HCT116 (cell line): ENCODE measurements at regions not wholly inside any gene's neighbourhood (a gene's known extent, or its start where the extent isn't known, plus 50 kb on each side); places are given as distances from the start of the nearest gene placed in this dataset.
A peak's percentile ranks its signal among the peaks of the same experiment; 100 is the strongest.

Source experiments
- ATAC-seq: fragments of 200-7000 bp; cut with Tn5 transposase; 2 replicates; pipeline ENCODE4 v1.9.1; 2020; ENCODE audit warnings: mild to moderate bottlenecking, moderate library complexity
- BruUV-seq: library from RNA; stranded (reverse); fragments of 400-500 nt; replicated peaks from 2 replicates; lab custom pipeline; 2021; lab: Mats Ljungman, UMichigan
- CTCF ChIA-PET: fragments of 300-600 bp; sonication (Branson Sonifier 250); formaldehyde crosslinking; loops from one replicate; lab custom pipeline; 2021; ENCODE audit warnings: antibody characterized with exemption; lab: Charles Lee
- POLR2A ChIA-PET: fragments of 300-600, 350-600 bp; sonication (Branson Sonifier 250); formaldehyde crosslinking; loops from one replicate; lab custom pipeline; 2021; ENCODE audit warnings: antibody characterized with exemption; lab: Charles Lee
- RAD21 ChIA-PET, 2 experiments: fragments of 300-600 bp; sonication (Branson Sonifier 250); formaldehyde crosslinking; loops; one replicate each; lab custom pipeline; 2023; ENCODE audit warnings: low total read pairs in 2 of 2; ENCODE audit not compliant: uncharacterized antibody in 2 of 2, unreplicated experiment in 2 of 2, low non-redundant PET in 1 of 2; lab: Charles Lee
- DNase-seq: peaks from one replicate; pipeline ENCODE4 v3.0.0-alpha.2; 2010; ENCODE audit warnings: low read depth, low spot score
- H2AFZ ChIP-seq: fragments of 200-600 bp; shearing (Covaris generic), sonication (generic); 2 replicates; pipeline ENCODE4 v1.6.1; 2017; ENCODE audit warnings: low read depth, mixed run types, mixed read lengths, antibody characterized with exemption, low read length; ENCODE audit not compliant: poor library complexity, severe bottlenecking
- H3K27ac ChIP-seq: 2 replicates; pipeline ENCODE4 v1.5.1; 2012; ENCODE audit warnings: low read depth, low read length
- H3K27me3 ChIP-seq: fragments of 200-600 bp; sonication (generic); 2 replicates; pipeline ENCODE4 v1.6.1; 2016; ENCODE audit warnings: mixed run types, low read length, mixed read lengths; ENCODE audit not compliant: insufficient read depth
- H3K36me3 ChIP-seq, 2 experiments: fragments of 200-500 bp in 1 of 2; fragments of 200-600 bp in 1 of 2; sonication (Bioruptor generic) in 1 of 2; sonication (generic) in 1 of 2; 2 replicates each; pipeline versions ENCODE4 v1.5.1 to v1.6.1; 2014 to 2016; ENCODE audit warnings: low read length in 2 of 2, inconsistent platforms in 1 of 2, mixed read lengths in 1 of 2, mixed run types in 1 of 2; ENCODE audit not compliant: insufficient read depth in 2 of 2, control insufficient read depth in 1 of 2
- H3K4me1 ChIP-seq, 2 experiments: fragments of 200-600 bp in 1 of 2; sonication (generic) in 1 of 2; 2 replicates each; pipeline versions ENCODE4 v1.5.1 to v1.6.1; 2012 to 2017; ENCODE audit warnings: low read length in 2 of 2, inconsistent platforms in 1 of 2, mild to moderate bottlenecking in 1 of 2, mixed read lengths in 1 of 2, mixed run types in 1 of 2, moderate library complexity in 1 of 2; ENCODE audit not compliant: insufficient read depth in 2 of 2, control insufficient read depth in 1 of 2
- H3K4me2 ChIP-seq: fragments of 200-600 bp; sonication (generic); 2 replicates; pipeline ENCODE4 v1.6.1; 2017; ENCODE audit warnings: mixed run types, low read length, mixed read lengths
- H3K4me3 ChIP-seq, 2 experiments: fragments of 200-600 bp in 1 of 2; sonication (generic) in 1 of 2; replicated peaks in 1 of 2; 2 replicates each; pipeline ENCODE4 v1.5.1; 2011 to 2016; ENCODE audit warnings: low read length in 2 of 2, control low read depth in 1 of 2, low read depth in 1 of 2, mild to moderate bottlenecking in 1 of 2, mixed read lengths in 1 of 2, mixed run types in 1 of 2
- H3K79me2 ChIP-seq: fragments of 200-600 bp; sonication (generic); 2 replicates; pipeline ENCODE4 v1.6.1; 2017; ENCODE audit warnings: mild to moderate bottlenecking, mixed run types, low read length, moderate library complexity, mixed read lengths; ENCODE audit not compliant: insufficient read depth
- H3K9ac ChIP-seq: fragments of 200-600 bp; sonication (generic); 2 replicates; pipeline ENCODE4 v1.6.1; 2016; ENCODE audit warnings: low read length, mixed read lengths
- H3K9me2 ChIP-seq: fragments of 200-600 bp; sonication (generic), shearing (Covaris generic); 2 replicates; pipeline ENCODE4 v1.6.1; 2017; ENCODE audit warnings: mixed run types, mild to moderate bottlenecking, moderate library complexity; ENCODE audit not compliant: insufficient read depth
- H3K9me3 ChIP-seq, 2 experiments: fragments of 200-500 bp in 1 of 2; fragments of 200-600 bp in 1 of 2; sonication (Bioruptor generic) in 1 of 2; sonication (generic) in 1 of 2; 2 replicates each; pipeline ENCODE4 v1.6.1; 2014 to 2017; ENCODE audit warnings: low read length in 2 of 2, mixed read lengths in 2 of 2, inconsistent platforms in 1 of 2, low read depth in 1 of 2, mild to moderate bottlenecking in 1 of 2, mixed run types in 1 of 2, moderate library complexity in 1 of 2; ENCODE audit not compliant: control insufficient read depth in 1 of 2, insufficient read depth in 1 of 2
- H4K20me1 ChIP-seq: fragments of 200-600 bp; sonication (generic), shearing (Covaris generic); 2 replicates; pipeline ENCODE4 v1.6.1; 2017; ENCODE audit warnings: mixed run types, mild to moderate bottlenecking, moderate library complexity; ENCODE audit not compliant: insufficient read depth
- ATF3 ChIP-seq: IDR thresholded peaks from 2 replicates; pipeline ENCODE4 v1.6.1; 2012
- CBX3 ChIP-seq: IDR thresholded peaks from 2 replicates; pipeline ENCODE4 v1.6.1; 2012; ENCODE audit warnings: low read depth
- CEBPB ChIP-seq: IDR thresholded peaks from 2 replicates; pipeline ENCODE4 v1.6.1; 2012; ENCODE audit warnings: low read depth
- CTCF ChIP-seq, 3 experiments: fragments of 200-600 bp in 1 of 3; sonication (generic) in 1 of 3; IDR thresholded peaks in 2 of 3; conservative IDR thresholded peaks in 1 of 3; 2 replicates each; pipeline ENCODE4 v1.5.1; 2012 to 2017; ENCODE audit warnings: low read depth in 2 of 3, low read length in 2 of 3, antibody characterized with exemption in 1 of 3, borderline replicate concordance in 1 of 3, control low read depth in 1 of 3, mild to moderate bottlenecking in 1 of 3, mixed read lengths in 1 of 3, mixed run types in 1 of 3, moderate library complexity in 1 of 3; ENCODE audit not compliant: insufficient read depth in 1 of 3
- EGR1 ChIP-seq: IDR thresholded peaks from 2 replicates; pipeline ENCODE4 v1.6.1; 2012; ENCODE audit warnings: low read depth
- ELF1 ChIP-seq: IDR thresholded peaks from 2 replicates; pipeline ENCODE4 v1.6.1; 2012; ENCODE audit warnings: low read depth, borderline replicate concordance
- FOSL1 ChIP-seq: IDR thresholded peaks from 2 replicates; pipeline ENCODE4 v1.6.1; 2012; ENCODE audit warnings: low read depth
- JUND ChIP-seq: IDR thresholded peaks from 2 replicates; pipeline ENCODE4 v1.6.1; 2012
- POLR2A ChIP-seq: IDR thresholded peaks from 2 replicates; pipeline ENCODE4 v1.7.0; 2011; ENCODE audit warnings: borderline replicate concordance; ENCODE audit not compliant: insufficient read depth, insufficient read length; ENCODE audit errors: extremely low read depth
- POLR2AphosphoS5 ChIP-seq: IDR thresholded peaks from 2 replicates; pipeline ENCODE4 v1.6.1; 2011; ENCODE audit warnings: mild to moderate bottlenecking, low read depth, low read length, moderate library complexity
- REST ChIP-seq: IDR thresholded peaks from 2 replicates; pipeline ENCODE4 v1.6.1; 2012; ENCODE audit warnings: low read depth
- SIN3A ChIP-seq: IDR thresholded peaks from 2 replicates; pipeline ENCODE4 v1.6.1; 2012; ENCODE audit warnings: low read depth
- SP1 ChIP-seq: IDR thresholded peaks from 2 replicates; pipeline ENCODE4 v1.6.1; 2012; ENCODE audit warnings: low read depth
- SRF ChIP-seq: IDR thresholded peaks from 2 replicates; pipeline ENCODE4 v1.6.1; 2012; ENCODE audit warnings: low read depth
- YY1 ChIP-seq: IDR thresholded peaks from 2 replicates; pipeline ENCODE4 v1.6.1; 2011; ENCODE audit warnings: low read length, low read depth, moderate library complexity, mild to moderate bottlenecking; ENCODE audit not compliant: insufficient replicate concordance; ENCODE audit errors: extremely low read depth
- ZFX ChIP-seq: fragments of 450-650 bp; IDR thresholded peaks from 2 replicates; pipeline ENCODE4 v1.6.1; 2017
- intact Hi-C: fragments of 100-400 bp; cut with micrococcal nuclease; formaldehyde crosslinking; loops from 2 replicates; pipeline ENCODE4 v1.10.0; 2022

GRCh38 chr6:140107216-140107615, 732.8 kb upstream of the CITED2 start:
- no peaks in the 10 kb centered on the region for H3K36me3 ChIP-seq
- ChIA-PET CTCF (no interaction called here), POLR2A (no interaction called here), RAD21 (no interaction called here)
- peak overlapping the region; percentile 98 for H2AFZ ChIP-seq
- H3K79me2 ChIP-seq: no peaks in the 10 kb centered on the region
- H3K4me3 ChIP-seq: no peak overlapping the region
- no peak overlapping the region for H3K9ac ChIP-seq
- no peaks in the 10 kb centered on the region for H3K9me3 ChIP-seq
- DNase-seq (no peak), ATAC-seq (no peak)
- no peaks in the 10 kb centered on the region for H3K27me3 ChIP-seq
- no TSS peak for BruUV-seq
- no peak overlapping the region for H3K27ac ChIP-seq
- no peak overlapping the region for H3K4me2 ChIP-seq
- peaks cover 2% of the 10 kb centered on the region; the same call in 1 of the 2 replicates for H3K9me2 ChIP-seq
- peaks cover 0 to 7% of the 10 kb centered on the region in 2 experiments; a peak in 2 of 4 replicates for H3K4me1 ChIP-seq
- intact Hi-C loops: loop anchor here (10.0 kb wide), 1 partner anchor 732 kb away; the partner anchor contains the start of gene CITED2
- H4K20me1 ChIP-seq: no peaks in the 10 kb centered on the region
- no peak for TF ChIP-seq SIN3A
- TF ChIP-seq ATF3: no peak
- TF ChIP-seq JUND: no peak
- no peak for TF ChIP-seq SP1
- TF ChIP-seq SRF: no peak
- no peak for TF ChIP-seq YY1
- no peak for TF ChIP-seq CBX3
- TF ChIP-seq CEBPB: no peak
- TF ChIP-seq ELF1: no peak
- no peak for TF ChIP-seq POLR2AphosphoS5
- TF ChIP-seq ZFX: no peak
- no peak for TF ChIP-seq EGR1

- POLR2A ChIA-PET: no interaction called here
- peak; percentile 86 for ATAC-seq
- no peak overlapping the region for H3K9ac ChIP-seq
- no peak overlapping the region for H3K4me3 ChIP-seq
- DNase-seq: peak; percentile 37
- H3K36me3 ChIP-seq: no peaks in the 10 kb centered on the region
- H3K79me2 ChIP-seq: no peaks in the 10 kb centered on the region
- H4K20me1 ChIP-seq: no peaks in the 10 kb centered on the region
- H2AFZ ChIP-seq: peak overlapping the region; percentile 98
- no peaks in the 10 kb centered on the region for H3K9me3 ChIP-seq
- CTCF ChIA-PET: no interaction called here
- TF ChIP-seq REST (no peak), YY1 (peak; percentile 81), POLR2A (no peak), ATF3 (no peak), CTCF (IDR thresholded peaks at IDR 0.05 in 2 of 3, conservative IDR thresholded peaks at IDR 0.05 in 1 of 3; ENCODE audit: borderline replicate concordance in 1 of 3, insufficient read depth in 1 of 3, low read depth in 2 of 3, low read length in 2 of 3) (peak in 2 of 3 experiments; percentile 51 to 55; a peak in 4 of 6 replicates), EGR1 (no peak), FOSL1 (no peak)
- H3K4me2 ChIP-seq: peak overlapping the region; percentile 30
- H3K27me3 ChIP-seq: no peaks in the 10 kb centered on the region
- peaks cover 0 to 7% of the 10 kb centered on the region in 2 experiments; a peak in 2 of 4 replicates for H3K4me1 ChIP-seq
- no peaks in the 10 kb centered on the region for H3K9me2 ChIP-seq
- intact Hi-C loops: loop anchor here (10.0 kb wide), 1 partner anchor 731 kb away; the partner anchor contains the start of gene CITED2
- H3K27ac ChIP-seq: no peak overlapping the region
- BruUV-seq: no TSS peak
- RAD21 ChIA-PET: no interaction called here
These were observed 731.4 kb upstream of the CITED2 start for GRCh38 chr6:140105857-140106256.
